Lung (tissue), 11 donors: ENCODE measurements at regions not wholly inside any gene's neighbourhood (a gene's known extent, or its start where the extent isn't known, plus 50 kb on each side); places are given as distances from the start of the nearest gene placed in this dataset.
"Not testable (repeated sequence)": the region's sequence is repeated elsewhere in the genome, so short reads cannot be mapped to it uniquely, and the experiment has no call there.

ENCODE experiments used
- ATAC-seq: fragments of 200-7000 bp; cut with Tn5 transposase; one replicate; pipeline ENCODE4 v1.9.1; 2020; ENCODE audit warnings: moderate number of reproducible peaks; ENCODE audit not compliant: insufficient read depth, low FRiP score
- DNase-seq, 3 donors: peaks; one replicate each; pipeline ENCODE4 v3.0.0-alpha.2; 2013 to 2017
- H3K27ac ChIP-seq, 2 donors: one replicate each; pipeline ENCODE4 v1.5.1; 2013; ENCODE audit warnings: mild to moderate bottlenecking in 2 of 2, moderate library complexity in 2 of 2, control low read depth in 1 of 2, inconsistent platforms in 1 of 2, low read depth in 1 of 2, low read length in 1 of 2
- H3K27me3 ChIP-seq, 3 donors: one replicate each; pipeline ENCODE4 v1.5.1; 2013; ENCODE audit warnings: low read length in 2 of 3; ENCODE audit not compliant: control insufficient read depth in 3 of 3, insufficient read depth in 3 of 3
- H3K36me3 ChIP-seq, 4 donors: one replicate each; pipeline ENCODE4 v1.5.1; 2013; ENCODE audit warnings: low read length in 4 of 4, mild to moderate bottlenecking in 1 of 4, moderate library complexity in 1 of 4; ENCODE audit not compliant: control insufficient read depth in 4 of 4, insufficient read depth in 4 of 4
- H3K4me1 ChIP-seq, 5 donors: one replicate each; pipeline ENCODE4 v1.5.1; 2013; ENCODE audit warnings: low read length in 5 of 5, mild to moderate bottlenecking in 2 of 5, moderate library complexity in 1 of 5; ENCODE audit not compliant: control insufficient read depth in 5 of 5, insufficient read depth in 5 of 5
- H3K4me3 ChIP-seq: one replicate; pipeline ENCODE4 v1.5.1; 2013; ENCODE audit warnings: mild to moderate bottlenecking, control low read depth, moderate library complexity
- H3K9ac ChIP-seq, 2 donors: one replicate each; pipeline ENCODE4 v1.5.1; 2013; ENCODE audit warnings: low read length in 2 of 2, control low read depth in 1 of 2; ENCODE audit not compliant: insufficient read depth in 1 of 2
- H3K9me3 ChIP-seq, 4 donors: one replicate each; pipeline ENCODE4 v1.5.1; 2013; ENCODE audit warnings: low read length in 3 of 4, mild to moderate bottlenecking in 1 of 4, moderate library complexity in 1 of 4; ENCODE audit not compliant: control insufficient read depth in 4 of 4, insufficient read depth in 3 of 4
- CTCF ChIP-seq: IDR thresholded peaks from 2 replicates; pipeline ENCODE4 v1.5.1; 2012; ENCODE audit warnings: mild to moderate bottlenecking; ENCODE audit errors: control extremely low read depth, extremely low read depth
- WGBS, 2 donors: extraction: QIAGEN DNeasy Blood & Tissue Kit; methylation state at CpG; one replicate each; pipeline ENCODE4 v1.1.7; 2013; 5-methylcytosine and 5-hydroxymethylcytosine counted together
- donor health status: control.
- donor health status: control.
- donor health status: Bipolar disorder and iron deficiency.
- donor health status: healthy.
- donor health status: DM: yes; HTN: yes; CAD: no.

GRCh38 chr15:75114796-75115195, 86.9 kb upstream of the C15orf39 start:
- ATAC-seq (no peak), DNase-seq (no peak)
- H3K9ac ChIP-seq: no peak overlapping the region
- no peak for TF ChIP-seq CTCF
- no peaks in the 10 kb centered on the region for H3K36me3 ChIP-seq
- no peak overlapping the region for H3K27ac ChIP-seq
- no peak overlapping the region for H3K4me3 ChIP-seq
- 94% methylated on average over 3 of the region's 3 CpGs for WGBS, 2 donors
- peaks cover 0 to 8% (median 0%) of the 10 kb centered on the region in 4 donors for H3K9me3 ChIP-seq
- no peaks in the 10 kb centered on the region for H3K27me3 ChIP-seq
- H3K4me1 ChIP-seq: peaks cover 0 to 4% (median 0%) of the 10 kb centered on the region in 5 donors

GRCh38 chr15:75115411-75115913, 86.2 kb upstream of the C15orf39 start:
- not testable (repeated sequence) for H3K27ac ChIP-seq, H3K9me3 ChIP-seq, DNase-seq, H3K27me3 ChIP-seq, H3K9ac ChIP-seq, H3K36me3 ChIP-seq, H3K4me3 ChIP-seq, H3K4me1 ChIP-seq, ATAC-seq
- 78 to 80% methylated on average over 8 of the region's 8 CpGs for WGBS, 2 donors

- H3K4me3 ChIP-seq, H3K27ac ChIP-seq, H3K9me3 ChIP-seq, H3K36me3 ChIP-seq, H3K4me1 ChIP-seq, H3K27me3 ChIP-seq, H3K9ac ChIP-seq, ATAC-seq, DNase-seq: not testable (repeated sequence)
- 95 to 100% methylated on average over 18 to 31 of the region's 31 CpGs for whole genome bisulfite sequencing, 2 donors
Observed at GRCh38 chr15:75116143-75116542, 85.5 kb upstream of the C15orf39 start.

- Histone ChIP-seq H3K27me3 (no peaks in the 10 kb centered on the region), H3K36me3 (no peaks in the 10 kb centered on the region), H3K27ac (no peak overlapping the region), H3K9ac (no peak overlapping the region), H3K4me3 (no peak overlapping the region), H3K4me1 (peaks cover 0 to 3% (median 0%) of the 10 kb centered on the region in 5 donors), H3K9me3 (peaks cover 0 to 8% (median 0%) of the 10 kb centered on the region in 4 donors)
- no peak for TF ChIP-seq CTCF
- no peak for DNase-seq
- no peak for ATAC-seq
- 98 to 100% methylated on average over 1 of the region's 1 CpG for WGBS, 2 donors
Observed at GRCh38 chr15:75117993-75118392, 83.7 kb upstream of the C15orf39 start.

GRCh38 chr15:75119312-75119711, 82.4 kb upstream of the C15orf39 start:
- not testable (repeated sequence) for H3K4me1 ChIP-seq, H3K27ac ChIP-seq, H3K9ac ChIP-seq, H3K36me3 ChIP-seq, ATAC-seq, H3K27me3 ChIP-seq, DNase-seq, H3K9me3 ChIP-seq, H3K4me3 ChIP-seq
- WGBS, 2 donors: 88 to 93% methylated on average over 4 of the region's 4 CpGs
